HEK293T (cell line): ENCODE measurements at regions not wholly inside any gene's neighbourhood (a gene's known extent, or its start where the extent isn't known, plus 50 kb on each side); places are given as distances from the start of the nearest gene placed in this dataset.

Experiments used
- CTCF ChIA-PET: fragments of 350-600 bp; formaldehyde crosslinking; extraction: SDS; loops from one replicate; lab custom pipeline; 2021; ENCODE audit warnings: antibody characterized with exemption, inconsistent platforms; lab: Yijun Ruan, JAX
- POLR2A ChIA-PET: fragments of 350-600 bp; formaldehyde crosslinking; extraction: SDS; loops from one replicate; lab custom pipeline; 2020; ENCODE audit warnings: antibody characterized with exemption, inconsistent platforms; lab: Yijun Ruan, JAX
- DNase-seq: peaks from one replicate; pipeline ENCODE4 v3.0.0; 2012; ENCODE audit warnings: mixed read lengths; ENCODE audit errors: extremely low spot score
- ARNT ChIP-seq: fragments of 450-650 bp; IDR thresholded peaks from 2 replicates; pipeline ENCODE4 v1.6.1; 2017; ENCODE audit warnings: mild to moderate bottlenecking
- BHLHE40 ChIP-seq: fragments of 450-650 bp; IDR thresholded peaks from 2 replicates; pipeline ENCODE4 v1.6.1; 2016; ENCODE audit warnings: mild to moderate bottlenecking, moderate library complexity, borderline replicate concordance
- CTBP1 ChIP-seq: fragments of 450-650 bp; IDR thresholded peaks from 2 replicates; pipeline ENCODE4 v1.6.1; 2016; ENCODE audit warnings: borderline replicate concordance
- ELF4 ChIP-seq: fragments of 450-650 bp; IDR thresholded peaks from 2 replicates; pipeline ENCODE4 v1.6.1; 2017; ENCODE audit warnings: antibody characterized with exemption
- FOXA1 ChIP-seq: fragments of 450-650 bp; IDR thresholded peaks from 2 replicates; pipeline ENCODE4 v1.6.1; 2016; ENCODE audit warnings: mild to moderate bottlenecking
- FOXK2 ChIP-seq: fragments of 450-650 bp; IDR thresholded peaks from 2 replicates; pipeline ENCODE4 v1.6.1; 2016; ENCODE audit warnings: mild to moderate bottlenecking
- FOXM1 ChIP-seq: fragments of 450-650 bp; IDR thresholded peaks from 2 replicates; pipeline ENCODE4 v1.6.1; 2017; ENCODE audit warnings: mild to moderate bottlenecking, borderline replicate concordance
- HDGF ChIP-seq: fragments of 450-650 bp; IDR thresholded peaks from 2 replicates; pipeline ENCODE4 v1.6.1; 2017; ENCODE audit warnings: antibody characterized with exemption, borderline replicate concordance
- L3MBTL2 ChIP-seq: fragments of 450-650 bp; conservative IDR thresholded peaks from 2 replicates; pipeline ENCODE4 v1.6.1; 2016; ENCODE audit warnings: mild to moderate bottlenecking
- LEF1 ChIP-seq: fragments of 450-650 bp; IDR thresholded peaks from 2 replicates; pipeline ENCODE4 v1.6.1; 2017; ENCODE audit warnings: mild to moderate bottlenecking, borderline replicate concordance
- NFRKB ChIP-seq: fragments of 450-650 bp; IDR thresholded peaks from 2 replicates; pipeline ENCODE4 v1.6.1; 2016; ENCODE audit warnings: mild to moderate bottlenecking, moderate library complexity
- SP1 ChIP-seq: fragments of 450-650 bp; IDR thresholded peaks from 2 replicates; pipeline ENCODE4 v1.6.1; 2017
- SUZ12 ChIP-seq: fragments of 450-650 bp; IDR thresholded peaks from 2 replicates; pipeline ENCODE4 v1.6.1; 2016; ENCODE audit warnings: mild to moderate bottlenecking
- TARDBP ChIP-seq: fragments of 450-650 bp; IDR thresholded peaks from 2 replicates; pipeline ENCODE4 v1.6.1; 2016
- ZNF384 ChIP-seq: fragments of 450-650 bp; IDR thresholded peaks from 2 replicates; pipeline ENCODE4 v1.6.1; 2016
- TF ChIP-seq, protein P1 (sequence below): fragments of 450-650 bp; IDR thresholded peaks from 2 replicates; pipeline ENCODE4 v1.6.1; 2016

DNA sequence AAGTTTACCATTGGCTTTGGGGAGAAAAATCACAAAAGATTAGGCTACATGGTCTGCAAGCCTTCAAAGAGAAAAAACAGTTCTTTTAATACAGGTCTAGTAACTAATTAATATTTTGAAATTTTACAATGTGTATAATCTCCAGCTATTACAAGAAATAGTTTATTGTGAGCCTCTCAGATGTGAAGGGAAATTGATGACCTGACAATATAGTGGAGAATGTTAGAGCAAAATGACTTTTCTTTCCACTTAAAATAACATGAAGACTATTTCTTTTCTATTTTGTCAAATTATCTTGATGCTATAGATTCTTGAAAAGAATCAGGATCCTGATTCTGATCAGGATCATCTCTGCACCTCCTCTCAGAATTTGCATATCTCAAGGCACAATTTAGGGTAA lies 362.3 kb downstream of the PMP22 start:
- ChIA-PET CTCF (no interaction called here), POLR2A (no interaction called here)
- TF ChIP-seq TARDBP (no peak), ARNT (no peak), SUZ12 (no peak), FOXK2 (no peak), CTBP1 (no peak), FOXM1 (no peak), SP1 (no peak), ZNF384 (no peak), LEF1 (no peak), HDGF (no peak), FOXA1 (no peak), L3MBTL2 (no peak), ELF4 (no peak), NFRKB (no peak)
- TF ChIP-seq, protein P1, sequence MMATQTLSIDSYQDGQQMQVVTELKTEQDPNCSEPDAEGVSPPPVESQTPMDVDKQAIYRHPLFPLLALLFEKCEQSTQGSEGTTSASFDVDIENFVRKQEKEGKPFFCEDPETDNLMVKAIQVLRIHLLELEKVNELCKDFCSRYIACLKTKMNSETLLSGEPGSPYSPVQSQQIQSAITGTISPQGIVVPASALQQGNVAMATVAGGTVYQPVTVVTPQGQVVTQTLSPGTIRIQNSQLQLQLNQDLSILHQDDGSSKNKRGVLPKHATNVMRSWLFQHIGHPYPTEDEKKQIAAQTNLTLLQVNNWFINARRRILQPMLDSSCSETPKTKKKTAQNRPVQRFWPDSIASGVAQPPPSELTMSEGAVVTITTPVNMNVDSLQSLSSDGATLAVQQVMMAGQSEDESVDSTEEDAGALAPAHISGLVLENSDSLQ, result no peak
- no peak for DNase-seq

DNA sequence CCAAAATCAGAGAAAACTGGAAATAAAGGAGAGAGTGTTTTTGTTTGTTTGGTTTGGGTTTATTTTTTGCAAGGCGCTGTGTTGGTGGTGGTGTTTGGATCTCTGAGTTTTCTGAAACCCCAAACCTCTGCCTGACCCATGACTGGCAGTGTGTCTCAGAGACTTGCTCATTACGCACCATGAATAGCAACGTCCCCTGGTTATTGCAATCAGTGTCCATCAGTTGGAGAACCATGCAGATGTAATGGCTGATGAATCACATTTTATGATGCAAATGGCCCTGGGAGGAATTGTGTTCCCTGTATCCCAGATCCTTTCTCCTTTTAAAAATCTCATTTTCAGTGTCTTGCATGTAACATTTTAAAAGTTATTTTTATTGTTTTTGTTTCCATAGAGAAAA lies 362.8 kb downstream of the PMP22 start:
- CTCF ChIA-PET, result no interaction called here
- POLR2A ChIA-PET, result no interaction called here
- TF ChIP-seq CTBP1 (no peak), FOXA1 (no peak), L3MBTL2 (no peak), BHLHE40 (no peak)
- TF ChIP-seq, protein P1, result no peak
- DNase-seq, result no peak

DNA sequence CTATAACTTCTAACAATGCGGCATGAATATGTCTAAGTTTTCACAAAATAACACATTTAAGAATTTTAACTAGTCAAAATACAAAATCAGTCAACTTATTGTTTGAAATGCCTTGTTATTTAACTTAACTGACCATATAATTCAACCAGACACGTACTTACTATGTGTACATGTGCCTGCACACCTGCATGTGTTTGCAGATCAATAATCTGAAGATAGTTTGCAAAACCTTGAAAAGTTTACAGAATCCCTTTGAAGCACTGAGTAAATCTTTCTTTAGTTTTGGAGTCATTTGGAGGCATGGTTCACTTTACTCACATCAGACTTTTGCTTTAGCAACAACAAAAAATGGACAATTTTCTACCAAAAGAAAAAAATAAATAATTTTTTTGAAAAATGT lies 363.8 kb downstream of the PMP22 start:
- DNase-seq, result no peak
- CTCF ChIA-PET, result interaction anchor here (0.5 kb wide), 1 partner anchor 135 kb away, joined by 3 read pairs; no protein-coding TSS in a partner anchor
- POLR2A ChIA-PET, result no interaction called here
- TF ChIP-seq L3MBTL2 (no peak), TARDBP (no peak), HDGF (no peak), ELF4 (no peak), NFRKB (no peak), FOXM1 (no peak), LEF1 (no peak), CTBP1 (no peak), ARNT (no peak), SP1 (no peak), BHLHE40 (no peak), ZNF384 (no peak), FOXK2 (no peak), SUZ12 (no peak), FOXA1 (no peak)
- TF ChIP-seq, protein P1, result no peak

DNA sequence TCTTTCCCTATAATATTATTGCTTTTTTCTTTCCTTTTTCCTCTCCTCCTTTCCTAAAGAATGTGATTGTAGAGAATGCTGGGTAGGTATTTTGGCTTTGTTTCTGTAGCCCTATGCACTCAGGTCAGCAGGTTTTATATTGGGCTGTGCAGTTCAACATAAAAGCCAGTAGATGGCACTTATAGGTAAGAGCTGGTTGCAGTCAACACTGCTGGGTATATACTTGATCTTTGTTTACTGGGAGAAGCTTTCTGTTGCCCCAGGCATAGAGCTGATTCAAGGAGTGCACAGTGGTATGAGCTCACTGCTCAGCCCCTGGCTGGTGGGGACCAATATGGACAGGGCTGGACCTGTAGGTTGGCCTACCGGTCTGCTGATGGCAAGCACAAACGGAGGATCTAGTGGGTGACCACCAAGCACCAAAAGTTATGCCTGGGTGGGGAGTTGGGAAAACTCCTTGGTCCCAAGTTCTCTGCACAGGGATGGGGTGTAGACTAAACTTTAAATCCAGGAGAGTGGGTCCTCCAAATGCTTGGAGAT lies 378.9 kb downstream of the PMP22 start:
- TF ChIP-seq, protein P1, result no peak
- TF ChIP-seq HDGF, result no peak
- no peak for TF ChIP-seq L3MBTL2
- no peak for TF ChIP-seq SP1
- TF ChIP-seq FOXA1, result no peak
- ChIA-PET CTCF (interaction anchor here (0.6 to 1.0 kb wide), 3 partner anchors 33 to 355 kb away, joined by 3 to 4 read pairs (median 4); no protein-coding TSS in a partner anchor), POLR2A (no interaction called here)
- DNase-seq, result peak; percentile 7

DNA sequence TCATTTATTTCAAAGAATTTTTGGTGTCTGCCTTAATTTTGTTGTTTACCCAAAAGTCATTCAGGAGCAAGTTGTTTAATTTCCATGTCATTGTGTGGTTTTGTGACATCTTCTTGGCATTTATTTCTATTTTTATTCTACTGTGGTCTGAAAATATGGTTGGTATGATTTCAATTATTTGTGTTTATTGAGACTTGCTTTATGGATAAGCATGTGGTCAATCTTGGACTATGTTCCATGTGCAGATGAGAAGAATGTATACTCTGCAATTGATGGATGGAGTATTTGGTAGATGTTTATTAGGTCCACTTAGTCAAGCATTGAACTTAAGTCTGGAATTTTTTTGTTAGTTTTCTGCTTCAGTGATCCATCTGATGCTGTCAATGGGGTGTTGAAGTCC lies 383.0 kb downstream of the PMP22 start:
- TF ChIP-seq ARNT, result no peak
- TF ChIP-seq NFRKB, result no peak
- TF ChIP-seq, protein P1, result no peak
- TF ChIP-seq HDGF, result no peak
- no peak for TF ChIP-seq LEF1
- TF ChIP-seq FOXM1, result no peak
- TF ChIP-seq CTBP1, result no peak
- no peak for TF ChIP-seq L3MBTL2
- no peak for TF ChIP-seq ELF4
- TF ChIP-seq SUZ12, result no peak
- no peak for TF ChIP-seq ZNF384
- no peak for TF ChIP-seq FOXA1
- TF ChIP-seq TARDBP, result no peak
- no peak for TF ChIP-seq SP1
- TF ChIP-seq BHLHE40, result no peak
- no peak for TF ChIP-seq FOXK2
- POLR2A ChIA-PET, result no interaction called here
- CTCF ChIA-PET, result no interaction called here
- DNase-seq, result no peak
